HEK293 (cell line): ENCODE measurements at regions not wholly inside any gene's neighbourhood (a gene's known extent, or its start where the extent isn't known, plus 50 kb on each side); places are given as distances from the start of the nearest gene placed in this dataset.

ENCODE experiments used
- CTCF ChIA-PET: fragments of 350-600 bp; formaldehyde crosslinking; extraction: SDS; loops from one replicate; lab custom pipeline; 2021; ENCODE audit warnings: antibody characterized with exemption; lab: Yijun Ruan, JAX
- POLR2A ChIA-PET: fragments of 300-600 bp; formaldehyde crosslinking; extraction: SDS; loops from one replicate; lab custom pipeline; 2020; ENCODE audit warnings: antibody characterized with exemption, inconsistent platforms; lab: Yijun Ruan, JAX
- H3K27ac ChIP-seq: fragments of 200-500 bp; sonication (Bioruptor generic); 2 replicates; pipeline ENCODE4 v1.5.1; 2014; ENCODE audit warnings: low read depth, low read length, control low read depth, inconsistent platforms; ENCODE audit errors: extremely low read depth
- H3K36me3 ChIP-seq, 2 experiments: fragments of 200-500 bp in 1 of 2; sonication (Bioruptor generic) in 1 of 2; 1 replicate in 1 of 2; 2 replicates in 1 of 2; pipeline ENCODE4 v1.5.1; 2014 to 2017; ENCODE audit warnings: inconsistent platforms in 2 of 2, low read length in 2 of 2; ENCODE audit not compliant: control insufficient read depth in 2 of 2, insufficient read depth in 1 of 2
- H3K4me1 ChIP-seq: fragments of 200-500 bp; sonication (Bioruptor generic); 2 replicates; pipeline ENCODE4 v1.5.1; 2014; ENCODE audit warnings: mild to moderate bottlenecking, low read length, inconsistent platforms; ENCODE audit not compliant: control insufficient read depth, insufficient read depth
- H3K4me3 ChIP-seq: 2 replicates; pipeline ENCODE4 v1.5.1; 2011; ENCODE audit warnings: low read depth, mild to moderate bottlenecking, control low read depth, low read length, moderate library complexity
- H3K9me3 ChIP-seq: fragments of 200-500 bp; sonication (Bioruptor generic); 2 replicates; pipeline ENCODE4 v1.5.1; 2014; ENCODE audit warnings: low read depth, low read length, inconsistent platforms; ENCODE audit not compliant: control insufficient read depth, insufficient read depth
- PRDM6 ChIP-seq: fragments of 450-650 bp; formaldehyde crosslinking; IDR thresholded peaks from 2 replicates; pipeline ENCODE4 v1.5.1; 2017; ENCODE audit warnings: missing biosample characterization, missing genetic modification characterization
- ZBTB8A ChIP-seq: fragments of 450-650 bp; formaldehyde crosslinking; IDR thresholded peaks from 2 replicates; pipeline ENCODE4 v1.5.1; 2016; ENCODE audit warnings: missing biosample characterization, missing genetic modification characterization
- ZNF114 ChIP-seq: fragments of 450-650 bp; formaldehyde crosslinking; IDR thresholded peaks from 2 replicates; pipeline ENCODE4 v1.5.0; 2017; ENCODE audit warnings: missing biosample characterization, missing genetic modification characterization
- ZNF146 ChIP-seq: fragments of 450-650 bp; formaldehyde crosslinking; IDR thresholded peaks from 2 replicates; pipeline ENCODE4 v1.5.1; 2016; ENCODE audit warnings: missing biosample characterization, missing genetic modification characterization
- ZNF16 ChIP-seq: fragments of 450-650 bp; formaldehyde crosslinking; IDR thresholded peaks from 2 replicates; pipeline ENCODE4 v1.5.1; 2016; ENCODE audit warnings: low read depth, missing biosample characterization, missing genetic modification characterization
- ZNF169 ChIP-seq: fragments of 450-650 bp; formaldehyde crosslinking; IDR thresholded peaks from 2 replicates; pipeline ENCODE4 v1.5.1; 2016; ENCODE audit warnings: missing biosample characterization, missing genetic modification characterization
- ZNF175 ChIP-seq: fragments of 450-650 bp; formaldehyde crosslinking; IDR thresholded peaks from 2 replicates; pipeline ENCODE4 v1.5.1; 2016; ENCODE audit warnings: missing biosample characterization, missing genetic modification characterization
- ZNF48 ChIP-seq: fragments of 450-650 bp; formaldehyde crosslinking; IDR thresholded peaks from 2 replicates; pipeline ENCODE4 v1.5.1; 2016; ENCODE audit warnings: missing biosample characterization, missing genetic modification characterization
- ZNF555 ChIP-seq: fragments of 450-650 bp; formaldehyde crosslinking; conservative IDR thresholded peaks from 2 replicates; pipeline ENCODE4 v1.5.1; 2017; ENCODE audit warnings: missing biosample characterization, mild to moderate bottlenecking, missing genetic modification characterization, inconsistent platforms
- ZNF664 ChIP-seq: fragments of 450-650 bp; formaldehyde crosslinking; IDR thresholded peaks from 2 replicates; pipeline ENCODE4 v1.5.1; 2016; ENCODE audit warnings: missing biosample characterization, missing genetic modification characterization
- ZNF677 ChIP-seq: fragments of 450-650 bp; IDR thresholded peaks from 2 replicates; pipeline ENCODE4 v1.5.0; 2018; ENCODE audit warnings: missing biosample characterization, mild to moderate bottlenecking, missing genetic modification characterization, moderate library complexity
- ZSCAN18 ChIP-seq: fragments of 450-650 bp; formaldehyde crosslinking; IDR thresholded peaks from 2 replicates; pipeline ENCODE4 v1.5.1; 2016; ENCODE audit warnings: missing biosample characterization, missing genetic modification characterization
- ZSCAN5A ChIP-seq: fragments of 450-650 bp; formaldehyde crosslinking; IDR thresholded peaks from 2 replicates; pipeline ENCODE4 v1.5.1; 2016; ENCODE audit warnings: missing biosample characterization, missing genetic modification characterization
- TF ChIP-seq, protein P1 (sequence below): fragments of 450-650 bp; formaldehyde crosslinking; IDR thresholded peaks from 2 replicates; pipeline ENCODE4 v1.5.1; 2016; ENCODE audit warnings: missing biosample characterization, missing genetic modification characterization
- TF ChIP-seq, protein P2 (sequence below): fragments of 450-650 bp; formaldehyde crosslinking; IDR thresholded peaks from 2 replicates; pipeline ENCODE4 v1.5.1; 2016; ENCODE audit warnings: missing biosample characterization, missing genetic modification characterization
- TF ChIP-seq, protein P3 (sequence below): fragments of 450-650 bp; formaldehyde crosslinking; IDR thresholded peaks from 2 replicates; pipeline ENCODE4 v1.5.1; 2016; ENCODE audit warnings: missing biosample characterization, missing genetic modification characterization, borderline replicate concordance
- TF ChIP-seq, protein P4 (sequence below): fragments of 450-650 bp; formaldehyde crosslinking; IDR thresholded peaks from 2 replicates; pipeline ENCODE4 v1.5.1; 2016; ENCODE audit warnings: missing biosample characterization, missing genetic modification characterization

DNA sequence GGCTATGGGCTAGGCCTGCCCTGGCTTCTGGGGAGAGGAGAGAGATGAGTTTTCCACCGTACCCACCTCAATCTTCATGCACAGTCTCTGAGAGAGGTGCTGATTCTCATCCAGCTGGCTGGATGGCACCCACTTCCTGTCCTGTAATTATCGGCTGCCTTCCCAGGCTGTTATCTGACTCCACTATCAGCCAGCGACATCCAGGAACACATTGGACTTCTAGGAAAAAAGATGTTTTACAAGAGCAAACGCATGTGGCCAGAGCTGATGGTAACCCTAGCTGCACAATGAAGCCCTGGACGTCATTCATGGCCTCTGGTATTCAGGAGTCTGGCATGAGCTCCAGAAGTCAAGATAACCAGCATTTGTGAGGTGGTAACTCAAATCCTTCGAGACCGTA is 137.4 kb downstream of the EHF start:
- ChIA-PET CTCF (no interaction called here), POLR2A (no interaction called here)

More for the DNA sequence above, 137.4 kb downstream of the EHF start:
- TF ChIP-seq ZNF664 (tag by site-specific recombination), result no peak
- TF ChIP-seq ZSCAN18, result no peak
- TF ChIP-seq ZBTB8A (tag by site-specific recombination), result no peak
- no peak for TF ChIP-seq PRDM6 (tag by site-specific recombination)
- no peak for TF ChIP-seq ZNF114
- TF ChIP-seq, protein P1, sequence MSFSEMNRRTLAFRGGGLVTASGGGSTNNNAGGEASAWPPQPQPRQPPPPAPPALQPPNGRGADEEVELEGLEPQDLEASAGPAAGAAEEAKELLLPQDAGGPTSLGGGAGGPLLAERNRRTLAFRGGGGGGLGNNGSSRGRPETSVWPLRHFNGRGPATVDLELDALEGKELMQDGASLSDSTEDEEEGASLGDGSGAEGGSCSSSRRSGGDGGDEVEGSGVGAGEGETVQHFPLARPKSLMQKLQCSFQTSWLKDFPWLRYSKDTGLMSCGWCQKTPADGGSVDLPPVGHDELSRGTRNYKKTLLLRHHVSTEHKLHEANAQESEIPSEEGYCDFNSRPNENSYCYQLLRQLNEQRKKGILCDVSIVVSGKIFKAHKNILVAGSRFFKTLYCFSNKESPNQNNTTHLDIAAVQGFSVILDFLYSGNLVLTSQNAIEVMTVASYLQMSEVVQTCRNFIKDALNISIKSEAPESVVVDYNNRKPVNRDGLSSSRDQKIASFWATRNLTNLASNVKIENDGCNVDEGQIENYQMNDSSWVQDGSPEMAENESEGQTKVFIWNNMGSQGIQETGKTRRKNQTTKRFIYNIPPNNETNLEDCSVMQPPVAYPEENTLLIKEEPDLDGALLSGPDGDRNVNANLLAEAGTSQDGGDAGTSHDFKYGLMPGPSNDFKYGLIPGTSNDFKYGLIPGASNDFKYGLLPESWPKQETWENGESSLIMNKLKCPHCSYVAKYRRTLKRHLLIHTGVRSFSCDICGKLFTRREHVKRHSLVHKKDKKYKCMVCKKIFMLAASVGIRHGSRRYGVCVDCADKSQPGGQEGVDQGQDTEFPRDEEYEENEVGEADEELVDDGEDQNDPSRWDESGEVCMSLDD (tag by site-specific recombination), result no peak
- TF ChIP-seq ZNF677, result no peak
- TF ChIP-seq ZNF146 (tag by site-specific recombination), result no peak
- no peak for TF ChIP-seq ZNF169 (tag by site-specific recombination)
- TF ChIP-seq ZNF555 (tag by site-specific recombination), result no peak
- TF ChIP-seq, protein P2, sequence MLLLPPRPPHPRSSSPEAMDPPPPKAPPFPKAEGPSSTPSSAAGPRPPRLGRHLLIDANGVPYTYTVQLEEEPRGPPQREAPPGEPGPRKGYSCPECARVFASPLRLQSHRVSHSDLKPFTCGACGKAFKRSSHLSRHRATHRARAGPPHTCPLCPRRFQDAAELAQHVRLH (tag by site-specific recombination), result no peak
- TF ChIP-seq, protein P3, sequence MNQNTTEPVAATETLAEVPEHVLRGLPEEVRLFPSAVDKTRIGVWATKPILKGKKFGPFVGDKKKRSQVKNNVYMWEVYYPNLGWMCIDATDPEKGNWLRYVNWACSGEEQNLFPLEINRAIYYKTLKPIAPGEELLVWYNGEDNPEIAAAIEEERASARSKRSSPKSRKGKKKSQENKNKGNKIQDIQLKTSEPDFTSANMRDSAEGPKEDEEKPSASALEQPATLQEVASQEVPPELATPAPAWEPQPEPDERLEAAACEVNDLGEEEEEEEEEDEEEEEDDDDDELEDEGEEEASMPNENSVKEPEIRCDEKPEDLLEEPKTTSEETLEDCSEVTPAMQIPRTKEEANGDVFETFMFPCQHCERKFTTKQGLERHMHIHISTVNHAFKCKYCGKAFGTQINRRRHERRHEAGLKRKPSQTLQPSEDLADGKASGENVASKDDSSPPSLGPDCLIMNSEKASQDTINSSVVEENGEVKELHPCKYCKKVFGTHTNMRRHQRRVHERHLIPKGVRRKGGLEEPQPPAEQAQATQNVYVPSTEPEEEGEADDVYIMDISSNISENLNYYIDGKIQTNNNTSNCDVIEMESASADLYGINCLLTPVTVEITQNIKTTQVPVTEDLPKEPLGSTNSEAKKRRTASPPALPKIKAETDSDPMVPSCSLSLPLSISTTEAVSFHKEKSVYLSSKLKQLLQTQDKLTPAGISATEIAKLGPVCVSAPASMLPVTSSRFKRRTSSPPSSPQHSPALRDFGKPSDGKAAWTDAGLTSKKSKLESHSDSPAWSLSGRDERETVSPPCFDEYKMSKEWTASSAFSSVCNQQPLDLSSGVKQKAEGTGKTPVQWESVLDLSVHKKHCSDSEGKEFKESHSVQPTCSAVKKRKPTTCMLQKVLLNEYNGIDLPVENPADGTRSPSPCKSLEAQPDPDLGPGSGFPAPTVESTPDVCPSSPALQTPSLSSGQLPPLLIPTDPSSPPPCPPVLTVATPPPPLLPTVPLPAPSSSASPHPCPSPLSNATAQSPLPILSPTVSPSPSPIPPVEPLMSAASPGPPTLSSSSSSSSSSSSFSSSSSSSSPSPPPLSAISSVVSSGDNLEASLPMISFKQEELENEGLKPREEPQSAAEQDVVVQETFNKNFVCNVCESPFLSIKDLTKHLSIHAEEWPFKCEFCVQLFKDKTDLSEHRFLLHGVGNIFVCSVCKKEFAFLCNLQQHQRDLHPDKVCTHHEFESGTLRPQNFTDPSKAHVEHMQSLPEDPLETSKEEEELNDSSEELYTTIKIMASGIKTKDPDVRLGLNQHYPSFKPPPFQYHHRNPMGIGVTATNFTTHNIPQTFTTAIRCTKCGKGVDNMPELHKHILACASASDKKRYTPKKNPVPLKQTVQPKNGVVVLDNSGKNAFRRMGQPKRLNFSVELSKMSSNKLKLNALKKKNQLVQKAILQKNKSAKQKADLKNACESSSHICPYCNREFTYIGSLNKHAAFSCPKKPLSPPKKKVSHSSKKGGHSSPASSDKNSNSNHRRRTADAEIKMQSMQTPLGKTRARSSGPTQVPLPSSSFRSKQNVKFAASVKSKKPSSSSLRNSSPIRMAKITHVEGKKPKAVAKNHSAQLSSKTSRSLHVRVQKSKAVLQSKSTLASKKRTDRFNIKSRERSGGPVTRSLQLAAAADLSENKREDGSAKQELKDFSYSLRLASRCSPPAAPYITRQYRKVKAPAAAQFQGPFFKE (tag by site-specific recombination), result no peak
- no peak for TF ChIP-seq ZNF16
- no peak for TF ChIP-seq ZSCAN5A (tag by site-specific recombination)
- TF ChIP-seq, protein P4, sequence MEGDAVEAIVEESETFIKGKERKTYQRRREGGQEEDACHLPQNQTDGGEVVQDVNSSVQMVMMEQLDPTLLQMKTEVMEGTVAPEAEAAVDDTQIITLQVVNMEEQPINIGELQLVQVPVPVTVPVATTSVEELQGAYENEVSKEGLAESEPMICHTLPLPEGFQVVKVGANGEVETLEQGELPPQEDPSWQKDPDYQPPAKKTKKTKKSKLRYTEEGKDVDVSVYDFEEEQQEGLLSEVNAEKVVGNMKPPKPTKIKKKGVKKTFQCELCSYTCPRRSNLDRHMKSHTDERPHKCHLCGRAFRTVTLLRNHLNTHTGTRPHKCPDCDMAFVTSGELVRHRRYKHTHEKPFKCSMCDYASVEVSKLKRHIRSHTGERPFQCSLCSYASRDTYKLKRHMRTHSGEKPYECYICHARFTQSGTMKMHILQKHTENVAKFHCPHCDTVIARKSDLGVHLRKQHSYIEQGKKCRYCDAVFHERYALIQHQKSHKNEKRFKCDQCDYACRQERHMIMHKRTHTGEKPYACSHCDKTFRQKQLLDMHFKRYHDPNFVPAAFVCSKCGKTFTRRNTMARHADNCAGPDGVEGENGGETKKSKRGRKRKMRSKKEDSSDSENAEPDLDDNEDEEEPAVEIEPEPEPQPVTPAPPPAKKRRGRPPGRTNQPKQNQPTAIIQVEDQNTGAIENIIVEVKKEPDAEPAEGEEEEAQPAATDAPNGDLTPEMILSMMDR (tag by site-specific recombination), result no peak
- TF ChIP-seq ZNF175 (tag by site-specific recombination), result no peak
- no peak for TF ChIP-seq ZNF48 (tag by site-specific recombination)
- TF ChIP-seq, all 188 proteins: peak for 0
- Histone ChIP-seq H3K36me3 (no peaks in the 10 kb centered on the region), H3K4me3 (no peak overlapping the region), H3K9me3 (no peaks in the 10 kb centered on the region), H3K4me1 (no peaks in the 10 kb centered on the region), H3K27ac (no peak overlapping the region)
